Spleen (tissue), 7 donors: ENCODE measurements at regions not wholly inside any gene's neighbourhood (a gene's known extent, or its start where the extent isn't known, plus 50 kb on each side); places are given as distances from the start of the nearest gene placed in this dataset.

ENCODE experiments used
- POLR2A ChIP-seq, 3 donors: fragments of 450-650 bp; IDR thresholded peaks; one replicate each; pipeline ENCODE4 v1.5.1; 2017; ENCODE audit warnings: antibody characterized with exemption in 3 of 3, mild to moderate bottlenecking in 1 of 3
- POLR2AphosphoS5 ChIP-seq, 3 donors: sonication (generic); formaldehyde crosslinking; IDR thresholded peaks; one replicate each; pipeline ENCODE4 v1.5.1; 2017; ENCODE audit warnings: antibody characterized with exemption in 3 of 3
- TF ChIP-seq, protein P1 (sequence below), 11 experiments: fragments of 200-600 bp in 7 of 11; fragments of 450-650 bp in 4 of 11; sonication (generic) in 4 of 11; IDR thresholded peaks in 8 of 11; conservative IDR thresholded peaks in 3 of 11; 1 replicate in 7 of 11; 2 replicates in 4 of 11; pipeline versions ENCODE4 v1.4.0 to v1.8.0; 2016 to 2021; ENCODE audit warnings: antibody characterized with exemption in 11 of 11, inconsistent platforms in 4 of 11, mild to moderate bottlenecking in 1 of 11
- donor health status: DM: no; HTN: no; CAD: no; lungs with moderate emphysema.
- donor health status: DM: no; HTN: no; CAD: no.
- donor health status: DM: no; HTN: no; CAD: no.

DNA sequence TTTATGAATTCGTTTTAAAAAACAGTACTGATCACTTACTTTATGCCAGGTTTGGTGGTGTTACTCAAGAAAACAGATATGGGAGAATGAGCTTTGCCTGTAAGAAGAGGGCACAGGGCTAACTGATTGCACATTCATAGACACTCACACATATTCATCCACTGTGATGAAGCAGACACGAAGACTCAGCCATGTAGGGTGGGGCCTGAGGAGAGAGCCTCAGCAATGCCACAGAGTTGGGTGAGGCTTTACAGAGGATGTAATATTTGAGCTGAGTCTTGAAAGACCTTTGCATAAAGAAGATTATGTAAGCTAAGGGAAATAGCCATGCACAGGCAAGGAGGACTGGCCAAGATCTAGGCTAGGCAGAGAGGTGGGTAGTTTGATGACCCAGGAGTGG is 472.8 kb downstream of the PSAT1 start:
- TF ChIP-seq POLR2A (IDR thresholded peaks at IDR 0.05) = no peak
- TF ChIP-seq, protein P1, sequence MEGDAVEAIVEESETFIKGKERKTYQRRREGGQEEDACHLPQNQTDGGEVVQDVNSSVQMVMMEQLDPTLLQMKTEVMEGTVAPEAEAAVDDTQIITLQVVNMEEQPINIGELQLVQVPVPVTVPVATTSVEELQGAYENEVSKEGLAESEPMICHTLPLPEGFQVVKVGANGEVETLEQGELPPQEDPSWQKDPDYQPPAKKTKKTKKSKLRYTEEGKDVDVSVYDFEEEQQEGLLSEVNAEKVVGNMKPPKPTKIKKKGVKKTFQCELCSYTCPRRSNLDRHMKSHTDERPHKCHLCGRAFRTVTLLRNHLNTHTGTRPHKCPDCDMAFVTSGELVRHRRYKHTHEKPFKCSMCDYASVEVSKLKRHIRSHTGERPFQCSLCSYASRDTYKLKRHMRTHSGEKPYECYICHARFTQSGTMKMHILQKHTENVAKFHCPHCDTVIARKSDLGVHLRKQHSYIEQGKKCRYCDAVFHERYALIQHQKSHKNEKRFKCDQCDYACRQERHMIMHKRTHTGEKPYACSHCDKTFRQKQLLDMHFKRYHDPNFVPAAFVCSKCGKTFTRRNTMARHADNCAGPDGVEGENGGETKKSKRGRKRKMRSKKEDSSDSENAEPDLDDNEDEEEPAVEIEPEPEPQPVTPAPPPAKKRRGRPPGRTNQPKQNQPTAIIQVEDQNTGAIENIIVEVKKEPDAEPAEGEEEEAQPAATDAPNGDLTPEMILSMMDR (IDR thresholded peaks at IDR 0.05 in 8 of 11, conservative IDR thresholded peaks at IDR 0.05 in 3 of 11) = no peak
- TF ChIP-seq POLR2AphosphoS5 (IDR thresholded peaks at IDR 0.05) = no peak
